ENCODE measurements at regions not wholly inside any gene's neighbourhood (a gene's known extent, or its start where the extent isn't known, plus 50 kb on each side); places are given as distances from the start of the nearest gene placed in this dataset.

GRCh38 chr13:40271931-40272775 lies 394.3 kb downstream of the FOXO1 start:
- no peak for DNase-seq

GRCh38 chr13:40272776-40273139 lies 393.7 kb downstream of the FOXO1 start:
- DNase-seq, result no peak

DNA sequence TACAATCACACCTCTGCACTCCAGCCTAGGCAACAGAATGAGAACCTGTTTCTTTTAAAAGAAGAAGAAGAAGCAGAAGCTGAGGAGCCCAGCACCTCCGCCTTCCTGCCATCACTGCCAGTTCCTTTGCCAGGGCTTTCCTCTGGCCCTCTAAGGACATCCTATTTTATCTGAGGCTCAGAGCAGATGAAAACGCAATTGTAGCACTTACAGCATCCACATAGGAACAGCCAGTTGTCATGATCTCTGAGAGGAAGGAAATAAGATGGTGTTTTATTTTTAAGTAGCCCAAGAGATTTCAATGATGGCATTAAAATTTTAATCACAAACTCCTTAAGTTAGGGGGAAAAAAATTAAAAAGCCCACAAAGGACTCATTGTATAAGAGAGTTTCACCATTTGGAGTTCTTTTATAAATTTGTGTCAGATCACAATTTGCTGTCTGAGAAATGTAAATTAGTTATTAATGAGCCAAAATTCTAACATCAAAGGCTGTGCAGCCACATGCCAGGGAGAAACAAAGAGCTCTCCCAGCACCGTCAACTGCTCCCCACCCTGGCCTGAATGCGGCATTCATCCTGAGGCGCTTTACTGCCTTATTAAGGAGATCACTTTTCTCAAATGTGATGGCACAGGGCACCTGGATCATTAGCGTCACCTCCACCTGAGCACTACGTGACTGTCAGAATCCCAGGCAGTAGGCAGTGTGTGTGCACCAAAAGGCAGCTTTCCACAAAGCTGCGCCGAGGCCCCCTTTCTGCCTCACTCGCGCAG lies 393.0 kb downstream of the FOXO1 start:
- DNase-seq, result no peak

GRCh38 chr13:40274103-40274502 lies 392.3 kb downstream of the FOXO1 start:
- no peak for DNase-seq

DNA sequence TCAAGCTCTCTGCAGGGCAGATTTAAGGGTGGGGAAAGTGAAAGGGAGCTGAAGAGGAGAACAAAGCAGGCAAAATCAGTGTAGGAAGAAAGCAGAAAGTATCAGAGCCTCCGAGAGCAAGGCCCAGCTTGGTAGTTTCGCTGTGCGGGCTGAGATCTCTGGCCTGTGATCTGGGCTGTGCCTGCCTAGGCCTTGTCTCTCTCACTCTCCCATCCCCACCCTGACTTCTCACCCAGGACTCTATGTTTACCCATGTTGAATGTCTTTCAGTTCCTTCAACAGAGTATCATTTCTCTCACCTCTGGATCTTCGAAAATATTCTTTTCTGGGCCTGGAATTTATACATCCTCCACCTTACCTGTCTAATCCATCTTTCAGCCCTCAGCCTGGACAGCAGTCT lies 391.3 kb downstream of the FOXO1 start:
- DNase-seq, result no peak

DNA sequence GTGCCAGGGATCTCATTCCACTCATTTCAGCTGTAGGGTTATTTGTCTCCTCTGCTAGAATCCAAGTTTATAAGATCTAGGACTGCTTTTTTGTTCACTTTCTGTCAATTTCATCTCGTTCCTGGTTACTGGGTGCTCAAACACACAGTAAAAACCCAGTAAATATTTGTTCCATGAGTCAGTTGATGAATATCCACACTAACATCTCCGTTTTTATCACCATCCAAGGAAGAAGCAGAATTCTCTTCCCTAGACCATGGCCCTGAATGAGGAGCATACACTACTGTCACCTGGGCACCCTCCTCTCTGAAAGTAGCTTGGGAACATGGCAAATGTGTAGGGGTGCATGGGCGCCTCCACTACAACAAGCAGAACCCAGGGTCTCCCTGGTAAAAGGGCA lies 390.8 kb downstream of the FOXO1 start:
- DNase-seq, result no peak

DNA sequence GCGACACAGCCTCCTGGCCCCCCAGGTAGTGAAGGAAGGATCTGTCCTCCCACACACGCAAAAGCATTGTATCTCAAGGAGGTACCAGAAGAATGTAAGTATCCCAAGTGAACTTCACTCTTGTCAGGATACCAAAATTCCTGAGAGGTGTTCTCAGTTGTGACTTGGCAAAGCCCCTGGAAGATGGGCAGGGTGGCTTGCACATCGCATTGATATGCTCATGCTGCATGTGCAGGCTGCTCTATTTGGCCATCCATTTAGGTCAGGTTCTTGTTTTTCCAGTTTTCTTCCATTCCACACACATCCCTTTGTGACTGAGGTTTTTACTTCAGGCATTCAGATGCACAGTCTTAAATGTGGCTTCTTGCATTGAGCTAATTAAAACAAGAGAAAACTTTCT lies 382.8 kb downstream of the FOXO1 start:
- no peak for DNase-seq

DNA sequence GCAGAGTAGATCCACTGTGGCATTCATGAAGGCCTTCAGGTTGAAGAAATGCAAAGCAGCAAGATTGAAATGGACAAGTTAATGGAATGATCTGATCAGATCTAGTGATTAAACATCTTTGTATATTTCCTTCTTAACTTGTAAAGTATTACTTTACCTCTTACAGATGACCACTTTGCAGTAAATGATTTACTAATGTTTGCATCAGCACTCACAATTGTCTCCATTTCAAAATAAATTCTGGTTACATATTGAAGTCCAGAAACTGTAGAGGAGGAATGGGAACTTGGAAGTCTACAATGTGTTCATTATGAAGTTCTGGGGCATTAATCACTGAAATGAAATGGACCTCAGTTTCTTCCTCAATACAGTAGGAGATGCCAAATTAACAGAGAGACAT lies 380.8 kb downstream of the FOXO1 start:
- DNase-seq, result no peak

- no peak for DNase-seq
These were observed 379.0 kb downstream of the FOXO1 start for GRCh38 chr13:40287428-40287827.

GRCh38 chr13:40288259-40288658 lies 378.2 kb downstream of the FOXO1 start:
- no peak for DNase-seq

DNA sequence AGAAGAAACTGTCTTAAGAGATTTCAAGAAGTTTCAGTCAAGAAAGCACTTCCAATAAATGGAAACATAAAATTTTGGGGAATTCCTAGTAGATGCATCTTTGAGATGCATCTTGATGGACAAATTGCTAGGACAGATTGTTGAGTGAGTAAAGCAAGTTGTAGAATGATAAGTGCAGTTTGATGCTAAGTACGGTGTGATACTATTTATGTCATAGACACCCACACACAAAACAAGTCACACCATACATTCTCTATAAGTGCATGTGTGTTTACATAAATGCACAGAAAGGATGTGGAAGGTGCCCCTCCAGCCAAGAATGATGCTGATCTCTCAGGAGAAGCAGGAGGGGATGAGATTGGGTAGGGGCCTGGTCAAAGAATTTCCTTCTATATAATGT lies 375.7 kb downstream of the FOXO1 start:
- no peak for DNase-seq

GRCh38 chr13:40292108-40292507 lies 374.3 kb downstream of the FOXO1 start:
- DNase-seq, result no peak

GRCh38 chr13:40292536-40292935 lies 373.9 kb downstream of the FOXO1 start:
- DNase-seq, result no peak

- DNase-seq, result no peak
These were observed 364.1 kb downstream of the FOXO1 start for GRCh38 chr13:40302351-40302750.

DNA sequence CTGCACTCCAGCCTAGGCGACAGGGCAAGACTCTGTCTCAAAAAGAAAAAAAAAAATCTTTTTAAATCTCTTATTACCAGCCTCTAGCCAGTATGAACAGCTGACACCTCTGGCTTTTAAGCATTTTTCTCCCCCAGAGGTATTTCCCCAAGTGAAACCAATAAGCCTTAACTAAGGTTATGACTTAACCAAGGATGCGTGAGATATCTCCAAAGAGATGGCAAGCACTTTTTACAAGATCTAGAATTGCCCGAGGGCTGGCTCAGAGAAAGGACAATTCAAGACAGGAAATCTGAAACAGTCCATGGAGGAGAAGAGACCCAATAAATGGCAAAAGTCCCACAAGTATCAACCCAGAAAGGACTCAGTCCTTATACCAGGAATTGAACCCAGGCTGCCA lies 362.1 kb downstream of the FOXO1 start:
- DNase-seq, result no peak

- no peak for DNase-seq
These were observed 359.6 kb downstream of the FOXO1 start for GRCh38 chr13:40306817-40307216.

DNA sequence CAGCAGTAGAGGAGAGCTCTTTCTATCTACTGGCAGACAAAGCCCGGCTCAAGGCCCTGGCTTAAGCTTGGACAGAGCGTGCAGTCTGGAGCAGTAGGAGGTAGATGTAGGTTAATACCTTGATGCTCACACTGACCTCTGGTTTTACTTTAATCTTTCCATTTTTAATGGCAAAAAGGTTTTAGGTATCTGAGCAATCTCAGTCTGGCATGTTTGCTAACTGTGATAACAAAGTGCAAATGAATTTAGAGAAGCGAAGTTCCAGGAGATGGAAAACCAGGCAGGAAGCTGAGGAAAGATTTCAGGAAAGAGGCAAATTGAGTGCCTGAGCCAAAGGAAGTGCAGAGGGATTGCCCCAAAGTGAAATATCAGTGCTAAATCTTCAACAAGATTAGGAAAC lies 356.6 kb downstream of the FOXO1 start:
- DNase-seq, result no peak

- no peak for DNase-seq
These were observed 354.9 kb downstream of the FOXO1 start for GRCh38 chr13:40311356-40312101.

DNA sequence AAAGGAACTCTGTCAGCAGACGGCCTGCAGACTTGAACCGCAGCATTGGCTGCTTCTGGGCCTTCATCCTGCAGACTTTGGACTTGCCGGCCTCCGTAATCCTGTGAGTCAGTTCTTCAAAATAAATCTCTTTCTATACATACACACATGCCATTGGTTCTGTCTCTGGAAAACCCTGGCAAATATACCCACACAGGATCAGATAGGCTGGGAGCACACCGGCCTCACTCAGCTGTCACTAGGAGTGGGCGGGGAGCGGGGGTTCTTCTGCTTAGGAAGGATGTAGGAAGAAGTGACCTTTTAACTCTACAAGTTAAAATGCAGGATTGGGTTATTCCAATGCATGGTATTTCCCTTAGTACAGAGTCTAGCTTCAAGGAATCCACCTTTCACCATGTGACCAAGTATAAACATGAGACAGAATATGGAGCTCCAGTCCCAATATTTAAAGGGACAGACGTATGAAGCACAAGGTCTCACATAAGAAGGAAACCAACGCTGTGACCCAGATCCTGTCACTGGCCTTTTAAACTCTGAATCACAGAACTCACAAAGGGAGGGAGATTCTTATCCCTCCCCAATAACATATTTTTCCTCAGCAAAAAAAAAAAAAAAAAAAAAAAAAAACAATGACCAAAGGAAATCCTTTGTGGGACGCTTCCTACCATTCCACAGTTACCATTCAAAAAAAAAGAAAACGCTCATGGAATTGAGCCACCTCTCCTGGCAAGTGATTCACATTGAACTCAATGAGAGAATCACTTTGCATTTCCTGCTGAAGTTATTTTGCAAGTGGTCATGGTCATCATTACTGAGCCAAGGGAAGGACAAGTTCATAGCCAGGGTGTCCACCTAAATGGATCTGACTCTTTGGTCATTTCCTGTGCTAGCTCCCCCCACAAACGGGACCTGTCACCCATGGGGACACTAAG lies 352.9 kb downstream of the FOXO1 start:
- no peak for DNase-seq

DNA sequence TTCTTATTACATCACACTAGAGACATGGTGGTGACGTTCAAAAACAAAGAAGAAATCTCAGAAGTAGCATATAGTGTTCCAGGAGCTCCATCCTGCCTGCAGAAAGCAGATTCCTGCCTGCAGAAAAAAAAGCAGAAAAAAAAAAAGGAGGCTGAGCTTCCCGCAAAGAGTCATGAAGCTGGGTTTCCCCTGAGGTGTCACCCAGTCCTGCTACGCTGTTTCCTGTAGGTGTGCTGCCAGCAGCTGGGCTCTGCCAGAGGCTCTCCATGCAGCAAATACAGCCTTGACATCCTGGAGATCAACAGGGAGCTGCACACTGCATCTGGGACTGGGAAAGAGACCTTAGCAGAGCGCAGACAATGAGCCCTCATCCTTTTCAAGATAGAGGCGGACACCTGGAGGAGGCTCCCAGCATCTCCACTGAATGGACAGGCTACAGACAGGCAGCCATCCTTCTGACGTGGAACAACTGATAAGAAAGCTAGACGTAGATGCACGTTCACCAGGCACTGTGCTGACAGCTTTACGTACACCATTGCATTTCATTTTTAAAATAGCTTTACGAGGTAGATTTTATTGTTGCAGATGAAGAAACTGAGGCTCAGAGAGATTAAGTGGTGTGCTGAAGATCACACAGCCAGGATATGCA lies 350.9 kb downstream of the FOXO1 start:
- no peak for DNase-seq

DNA sequence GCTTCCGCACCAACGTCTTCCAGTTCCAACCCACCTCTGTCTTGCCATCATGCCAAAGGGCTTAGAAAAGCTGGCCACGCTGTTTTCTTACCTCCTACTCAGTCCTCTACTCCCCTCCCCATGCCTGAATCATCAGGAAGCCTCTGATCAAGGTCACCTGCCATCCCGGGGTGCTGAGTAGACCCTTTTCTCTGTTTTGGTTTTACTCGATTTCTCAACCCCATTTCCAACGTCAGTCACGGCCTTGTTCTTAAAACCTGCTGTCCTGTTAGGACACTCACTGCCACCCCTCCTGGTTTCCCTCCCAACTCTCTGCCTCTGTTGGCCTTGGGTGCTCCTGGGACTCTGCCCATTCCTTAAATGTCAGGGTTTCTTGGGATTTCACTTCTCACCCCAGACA lies 350.1 kb downstream of the FOXO1 start:
- no peak for DNase-seq

- DNase-seq, result no peak
These were observed 348.5 kb downstream of the FOXO1 start for GRCh38 chr13:40317980-40318327.

Measured in NCI-H1105 (cell line).